BJ (cell line): ENCODE measurements at regions not wholly inside any gene's neighbourhood (a gene's known extent, or its start where the extent isn't known, plus 50 kb on each side); places are given as distances from the start of the nearest gene placed in this dataset.

Experiments used
- CTCF ChIA-PET: fragments of 350-600 bp; formaldehyde crosslinking; extraction: SDS; loops from one replicate; lab custom pipeline; 2021; ENCODE audit warnings: antibody characterized with exemption, inconsistent platforms; lab: Yijun Ruan, JAX
- POLR2A ChIA-PET: fragments of 300-600 bp; sonication (Branson Sonifier 250); formaldehyde crosslinking; extraction: SDS; loops from one replicate; lab custom pipeline; 2021; ENCODE audit warnings: antibody characterized with exemption; lab: Charles Lee
- DNase-seq: peaks from one replicate; pipeline ENCODE4 v3.0.0-alpha.2; 2011; ENCODE audit warnings: low read depth
- H3K27me3 ChIP-seq: 2 replicates; pipeline ENCODE4 v1.6.0; 2011; ENCODE audit warnings: low read length; ENCODE audit not compliant: control insufficient read depth, insufficient read depth
- H3K36me3 ChIP-seq: 2 replicates; pipeline ENCODE4 v1.5.1; 2011; ENCODE audit warnings: low read length; ENCODE audit not compliant: control insufficient read depth, insufficient read depth
- H3K4me3 ChIP-seq: 2 replicates; pipeline ENCODE4 v1.5.1; 2011; ENCODE audit warnings: low read depth, mild to moderate bottlenecking, control low read depth, low read length
- CTCF ChIP-seq: IDR thresholded peaks from 2 replicates; pipeline ENCODE4 v1.5.1; 2011; ENCODE audit warnings: low read depth, mild to moderate bottlenecking, control low read depth, inconsistent platforms, low read length, moderate library complexity; ENCODE audit not compliant: insufficient read depth

DNA sequence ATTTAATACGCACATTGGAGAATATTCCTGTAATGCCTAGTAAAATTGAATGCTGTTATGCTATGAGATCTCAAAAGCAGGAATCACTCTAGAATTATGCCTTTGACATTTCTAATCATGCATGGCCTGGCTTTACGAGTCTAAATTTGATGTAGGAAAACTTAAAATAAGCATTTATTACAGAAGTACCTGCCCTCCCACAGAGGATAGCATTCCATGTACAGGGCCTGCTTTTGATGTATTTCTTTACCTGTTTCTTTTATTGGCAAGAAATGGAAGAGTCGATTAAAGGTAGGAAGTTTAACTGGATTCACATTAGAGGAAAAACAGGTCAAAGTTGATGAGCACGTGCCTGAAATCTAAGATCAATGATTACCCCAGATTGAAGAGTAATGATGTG lies 219.5 kb downstream of the PCDH7 start:
- H3K27me3 ChIP-seq, result no peaks in the 10 kb centered on the region
- POLR2A ChIA-PET, result no interaction called here
- DNase-seq, result no peak
- no peak overlapping the region for H3K4me3 ChIP-seq
- CTCF ChIA-PET, result no interaction called here
- H3K36me3 ChIP-seq, result no peaks in the 10 kb centered on the region
- TF ChIP-seq CTCF, result no peak

- TF ChIP-seq CTCF, result no peak
- no peak for DNase-seq
- no peaks in the 10 kb centered on the region for H3K27me3 ChIP-seq
- no peaks in the 10 kb centered on the region for H3K36me3 ChIP-seq
- no peak overlapping the region for H3K4me3 ChIP-seq
- POLR2A ChIA-PET, result no interaction called here
- CTCF ChIA-PET, result no interaction called here
Measured at GRCh38 chr4:30941641-30942040, 221.5 kb downstream of the PCDH7 start.

- CTCF ChIA-PET, result no interaction called here
- no peaks in the 10 kb centered on the region for H3K27me3 ChIP-seq
- H3K4me3 ChIP-seq, result no peak overlapping the region
- POLR2A ChIA-PET, result no interaction called here
- DNase-seq, result no peak
- no peaks in the 10 kb centered on the region for H3K36me3 ChIP-seq
- TF ChIP-seq CTCF, result no peak
Measured at GRCh38 chr4:30943356-30943755, 223.2 kb downstream of the PCDH7 start.

GRCh38 chr4:30945586-30945985 lies 225.4 kb downstream of the PCDH7 start:
- no peak for TF ChIP-seq CTCF
- ChIA-PET CTCF (interaction anchor here (0.6 kb wide), 1 partner anchor 138 kb away, joined by 3 read pairs; no protein-coding TSS in a partner anchor), POLR2A (no interaction called here)
- H3K27me3 ChIP-seq, result no peaks in the 10 kb centered on the region
- no peak overlapping the region for H3K4me3 ChIP-seq
- DNase-seq, result no peak
- H3K36me3 ChIP-seq, result no peaks in the 10 kb centered on the region

- ChIA-PET CTCF (no interaction called here), POLR2A (no interaction called here)
- Histone ChIP-seq H3K27me3 (no peaks in the 10 kb centered on the region), H3K4me3 (no peak overlapping the region), H3K36me3 (no peaks in the 10 kb centered on the region)
- no peak for DNase-seq
- TF ChIP-seq CTCF, result no peak
Measured at GRCh38 chr4:30946288-30946687, 226.1 kb downstream of the PCDH7 start.
